HG03342 (cell line): ENCODE measurements at regions not wholly inside any gene's neighbourhood (a gene's known extent, or its start where the extent isn't known, plus 50 kb on each side); places are given as distances from the start of the nearest gene placed in this dataset.
"Not testable (repeated sequence)": the region's sequence is repeated elsewhere in the genome, so short reads cannot be mapped to it uniquely, and the experiment has no call there.

ENCODE experiments used
- ATAC-seq: cut with Tn5 transposase; IDR thresholded peaks from one replicate; pipeline ENCODE4 v1.9.1; 2021; ENCODE audit warnings: mild to moderate bottlenecking, moderate library complexity; ENCODE audit not compliant: unreplicated experiment

DNA sequence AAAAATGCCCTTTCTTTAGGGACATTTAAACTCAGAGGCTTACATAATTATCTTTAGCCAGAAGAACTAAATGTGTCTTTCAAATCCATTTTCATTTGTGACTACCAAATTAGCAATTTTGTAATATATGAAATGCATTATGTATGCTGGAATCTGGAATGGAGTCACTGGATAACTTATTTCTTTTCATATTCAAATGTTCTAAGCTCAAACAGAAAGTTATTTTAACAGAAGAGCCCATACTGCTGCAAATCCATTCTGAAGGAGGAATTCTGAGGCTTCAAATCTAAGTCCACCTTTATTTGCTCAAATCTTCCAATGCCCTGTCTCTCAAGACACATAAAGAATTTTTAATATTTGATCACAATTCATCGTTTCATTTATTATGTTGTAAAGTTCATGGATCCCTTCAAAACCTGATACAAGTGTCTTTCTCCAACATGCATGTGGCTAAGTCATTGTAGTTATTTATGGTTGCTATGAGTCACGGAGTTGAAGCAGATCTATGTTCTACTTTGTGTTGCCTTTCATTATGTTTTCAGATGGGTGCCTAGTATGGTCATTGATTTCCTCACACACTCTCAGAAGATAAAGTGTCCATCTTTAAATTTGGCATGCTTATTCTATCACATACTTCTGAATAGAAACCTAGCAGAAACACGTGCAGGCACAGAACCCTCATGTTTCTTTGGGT lies 214.8 kb upstream of the GCFC2 start:
- no peak for ATAC-seq

DNA sequence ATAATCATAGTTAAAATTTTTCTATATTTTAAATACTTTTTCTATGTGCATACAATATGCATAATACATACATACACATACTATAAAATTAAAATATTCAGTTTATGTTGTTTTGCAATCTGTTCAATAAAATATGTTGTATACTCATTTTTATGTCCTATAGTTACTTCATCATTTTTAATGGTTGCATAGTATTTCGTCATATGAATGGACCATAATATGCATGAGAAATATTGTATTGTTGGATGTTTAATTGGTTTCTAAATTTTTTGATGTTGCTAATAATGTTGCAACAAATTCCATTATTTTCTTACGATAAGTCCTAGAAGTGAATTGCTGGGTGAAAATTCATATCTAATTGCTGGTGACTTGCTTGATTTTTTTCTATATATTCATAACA lies 211.5 kb upstream of the GCFC2 start:
- ATAC-seq = no peak

DNA sequence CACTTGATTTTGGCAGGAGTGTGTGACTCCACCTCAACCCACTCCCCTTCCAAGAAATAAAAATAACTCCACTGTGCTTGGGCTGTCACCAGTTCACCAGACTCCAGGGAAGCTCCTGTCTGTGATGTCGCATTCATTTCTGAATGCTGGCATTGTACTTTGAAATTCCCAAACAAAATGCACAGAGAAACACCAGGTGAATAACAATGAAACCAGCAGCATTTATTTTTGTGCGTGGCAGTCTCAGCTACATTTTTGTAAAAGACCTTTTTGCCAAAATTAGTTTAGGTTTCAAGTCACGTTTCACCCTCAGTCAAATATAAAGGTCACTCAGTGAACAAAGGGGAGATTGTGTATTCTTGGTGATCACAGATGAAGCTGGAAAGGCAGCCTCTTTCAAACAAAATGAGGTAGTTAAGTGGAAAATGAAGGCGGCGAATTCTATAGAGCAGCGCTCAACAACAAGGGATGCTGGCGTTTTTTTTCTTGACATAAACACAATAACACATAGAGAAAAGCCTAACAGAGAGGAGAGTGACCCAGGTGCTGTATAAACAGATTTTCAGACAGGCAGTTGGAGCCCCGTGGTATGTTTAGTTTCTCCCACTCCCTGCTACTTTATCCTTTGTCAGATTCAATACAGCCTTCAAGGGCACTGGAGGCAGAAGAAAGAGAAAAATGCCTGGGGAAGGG lies 210.3 kb upstream of the GCFC2 start:
- no peak for ATAC-seq

DNA sequence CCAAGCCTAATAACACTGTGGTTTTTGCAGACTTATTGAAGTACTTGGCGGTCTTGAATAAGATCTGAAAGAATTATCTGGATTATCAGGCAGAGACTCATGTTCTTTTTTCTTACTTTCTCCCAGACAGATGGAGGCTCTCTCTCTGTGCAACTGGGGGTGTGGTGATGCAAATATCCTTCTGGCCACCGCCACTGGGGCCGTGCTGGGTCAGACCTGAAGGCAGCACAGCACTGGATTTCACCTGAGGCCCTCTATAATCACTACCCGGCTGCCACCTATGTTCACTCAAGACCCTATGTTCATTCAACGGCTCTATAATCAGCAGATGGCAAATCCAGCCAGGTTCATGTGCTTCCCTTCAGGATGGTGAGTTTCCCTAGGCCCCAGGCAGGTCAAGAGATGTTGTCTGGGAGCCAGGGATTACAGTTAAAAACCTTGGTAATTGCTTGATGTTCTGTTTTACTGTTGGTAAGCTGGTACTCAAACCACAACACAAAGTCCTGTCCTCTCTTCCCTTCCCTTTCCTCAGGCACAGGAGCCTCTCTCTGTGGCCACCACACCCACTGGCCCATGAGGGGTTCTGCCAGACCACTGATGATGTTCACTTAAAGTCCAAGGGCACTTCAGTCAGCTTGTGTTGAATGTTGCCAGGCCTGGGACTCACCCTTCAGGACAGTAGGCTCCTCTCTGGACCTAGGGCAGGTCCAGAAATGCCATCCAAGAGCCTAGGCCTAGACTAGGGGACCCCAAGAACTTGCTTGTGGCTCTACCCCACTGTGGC lies 205.3 kb upstream of the GCFC2 start:
- no peak for ATAC-seq

DNA sequence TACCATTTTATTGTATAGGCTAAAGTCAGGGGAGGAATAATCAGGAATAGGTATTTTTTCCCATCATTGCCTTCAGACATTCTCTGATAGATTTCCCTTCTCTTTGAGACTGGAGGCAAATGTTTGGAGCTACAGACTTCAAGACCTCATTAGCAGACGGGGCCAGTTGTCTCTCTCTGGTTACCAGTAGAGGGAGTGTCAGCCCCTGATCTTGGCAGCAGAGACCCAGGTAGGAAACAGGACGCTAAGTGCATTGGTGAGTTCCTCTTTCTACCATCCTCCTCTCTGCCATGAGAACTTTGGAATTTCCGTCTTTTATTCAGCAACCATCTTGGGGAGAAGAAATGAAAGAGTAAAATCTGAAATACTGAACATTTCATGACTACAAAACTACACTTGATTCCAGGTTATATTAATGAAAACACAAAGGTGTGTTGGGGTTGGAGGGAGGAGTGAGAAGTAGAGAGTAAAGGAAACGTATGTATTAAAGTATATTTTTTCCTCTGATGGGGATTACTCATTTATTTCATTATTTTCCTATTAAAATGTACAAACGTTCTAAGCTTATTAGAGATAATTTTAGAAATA lies 186.2 kb upstream of the GCFC2 start:
- ATAC-seq = peak; percentile 77

DNA sequence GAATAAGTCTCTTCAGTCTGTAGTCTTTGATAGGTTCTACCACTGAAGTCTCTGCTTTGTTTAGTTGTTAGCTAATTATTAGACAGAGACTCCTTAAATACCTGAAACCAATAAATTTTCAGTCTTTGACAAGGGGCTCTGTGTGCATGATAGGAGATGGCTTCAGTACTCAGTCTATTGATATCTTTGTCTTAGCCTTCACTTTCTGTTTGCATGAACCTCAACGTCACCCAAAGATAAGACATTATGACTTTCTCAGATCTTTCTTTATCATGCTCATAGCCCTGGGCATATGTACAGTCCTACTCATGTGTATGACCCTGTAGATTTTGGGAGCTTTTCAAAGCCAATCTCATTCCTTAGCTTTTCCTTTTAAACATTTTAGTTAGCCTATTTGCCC lies 183.5 kb upstream of the GCFC2 start:
- peak; percentile 89 for ATAC-seq

DNA sequence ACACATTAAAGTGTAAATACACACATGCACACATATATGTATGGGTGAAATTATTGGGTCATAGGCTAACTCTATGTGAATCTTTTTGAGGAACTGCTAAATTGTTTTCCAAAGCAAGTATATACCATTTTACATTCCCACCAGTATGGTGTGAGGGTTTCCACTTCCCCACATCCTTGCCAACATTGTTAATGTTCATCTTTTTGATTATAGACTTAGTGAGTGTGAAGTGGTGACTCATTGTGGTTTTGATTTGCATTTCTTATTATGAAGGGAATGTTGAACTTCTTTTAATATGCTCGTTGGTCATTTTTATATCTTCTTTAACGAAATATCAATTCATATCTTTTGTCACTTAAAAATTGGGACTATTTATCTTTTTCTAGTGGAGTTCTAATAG lies 181.8 kb upstream of the GCFC2 start:
- ATAC-seq = peak; percentile 26

DNA sequence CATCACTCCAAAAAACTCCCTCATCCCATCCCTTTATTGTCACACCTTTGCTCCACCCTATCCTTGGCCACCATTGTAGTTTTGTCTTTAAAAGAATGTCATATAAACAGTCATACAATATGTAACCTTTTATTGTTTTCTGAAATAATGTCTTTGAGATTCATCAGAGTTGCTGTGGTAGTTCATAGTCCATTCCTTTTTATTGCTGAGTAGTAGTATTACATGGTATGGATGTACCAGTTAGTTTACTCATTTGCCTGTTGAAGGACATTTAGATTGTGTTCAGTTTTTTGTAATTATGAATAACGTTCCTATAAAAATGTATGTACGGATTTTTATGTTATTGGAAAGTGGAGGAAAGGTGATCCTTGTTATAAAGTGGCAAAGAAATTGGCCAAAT lies 171.8 kb upstream of the GCFC2 start:
- ATAC-seq = no peak

DNA sequence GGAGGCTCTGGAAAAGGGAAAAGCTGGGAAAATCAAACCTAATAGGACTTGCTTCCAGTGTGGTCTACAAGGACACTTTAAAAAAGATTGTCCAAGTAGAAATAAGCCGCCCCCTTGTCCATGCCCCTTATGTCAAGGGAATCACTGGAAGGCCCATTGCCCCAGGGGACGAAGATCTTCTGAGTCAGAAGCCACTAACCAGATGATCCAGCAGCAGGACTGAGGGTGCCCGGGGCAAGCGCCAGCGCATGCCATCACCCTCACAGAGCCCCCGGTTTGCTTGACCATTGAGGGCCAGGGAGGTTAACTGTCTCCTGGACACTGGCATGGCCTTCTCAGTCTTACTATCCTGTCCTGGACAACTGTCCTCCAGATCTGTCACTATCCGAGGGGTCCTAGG lies 164.9 kb upstream of the GCFC2 start:
- ATAC-seq = not testable (repeated sequence)

DNA sequence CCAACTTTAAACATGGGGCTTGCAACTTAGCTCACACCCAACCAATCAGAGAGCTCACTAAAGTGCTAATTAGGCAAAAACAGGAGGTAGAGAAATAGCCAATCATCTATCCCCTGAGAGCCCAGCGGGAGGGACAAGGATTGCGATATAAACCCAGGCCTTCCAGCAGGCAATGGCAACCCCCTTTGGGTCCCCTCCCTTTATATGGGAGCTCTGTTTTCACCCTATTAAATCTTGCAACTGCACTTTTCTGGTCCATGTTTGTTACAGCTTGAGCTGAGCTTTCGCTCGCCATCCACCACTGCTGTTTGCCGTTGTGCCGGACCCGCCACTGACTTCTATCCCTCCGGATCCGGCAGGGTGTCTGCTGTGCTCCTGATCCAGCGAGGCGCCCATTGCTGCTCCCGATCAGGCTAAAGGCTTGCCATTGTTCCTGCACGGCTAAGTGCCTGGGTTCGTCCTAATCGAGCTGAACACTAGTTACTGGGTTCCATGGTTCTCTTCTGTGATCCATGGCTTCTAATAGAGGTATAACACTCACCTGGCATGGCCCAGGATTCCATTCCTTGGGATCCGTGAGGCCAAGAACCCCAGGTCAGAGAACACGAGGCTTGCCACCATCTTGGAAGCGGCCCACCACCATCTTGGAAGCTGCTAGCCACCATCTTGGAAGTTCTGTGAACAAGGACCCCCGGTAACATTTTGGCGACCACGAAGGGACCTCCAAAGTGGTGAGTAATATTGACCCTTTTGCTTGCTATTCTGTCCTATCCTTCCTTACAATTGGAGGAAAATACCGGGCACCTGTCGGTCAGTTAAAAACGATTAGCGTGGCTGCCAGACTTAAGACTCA lies 161.3 kb upstream of the GCFC2 start:
- not testable (repeated sequence) for ATAC-seq

DNA sequence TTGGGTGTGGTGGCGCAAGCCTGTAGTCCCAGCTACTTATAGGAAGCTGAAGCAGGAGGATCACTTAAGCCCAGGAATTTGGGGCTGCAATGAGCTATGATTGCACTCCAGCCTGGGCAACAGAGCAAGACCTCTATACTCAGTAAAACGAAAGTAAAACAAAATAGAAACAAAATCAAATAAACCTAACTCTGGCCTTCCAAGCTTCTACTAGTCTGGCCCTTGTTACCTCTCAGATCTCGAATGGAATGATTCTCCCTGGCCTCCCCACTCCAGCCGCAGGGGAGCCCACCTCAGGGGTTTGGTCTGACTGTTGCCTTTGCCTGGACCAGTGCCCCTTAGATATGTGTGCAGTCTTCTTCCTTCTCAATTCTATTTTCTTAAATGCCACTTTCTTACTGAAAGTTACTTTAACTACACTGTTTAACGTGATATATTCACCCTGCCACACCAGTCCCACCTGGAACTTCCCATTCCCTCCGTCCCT lies 160.0 kb upstream of the GCFC2 start:
- ATAC-seq = peak; percentile 59

DNA sequence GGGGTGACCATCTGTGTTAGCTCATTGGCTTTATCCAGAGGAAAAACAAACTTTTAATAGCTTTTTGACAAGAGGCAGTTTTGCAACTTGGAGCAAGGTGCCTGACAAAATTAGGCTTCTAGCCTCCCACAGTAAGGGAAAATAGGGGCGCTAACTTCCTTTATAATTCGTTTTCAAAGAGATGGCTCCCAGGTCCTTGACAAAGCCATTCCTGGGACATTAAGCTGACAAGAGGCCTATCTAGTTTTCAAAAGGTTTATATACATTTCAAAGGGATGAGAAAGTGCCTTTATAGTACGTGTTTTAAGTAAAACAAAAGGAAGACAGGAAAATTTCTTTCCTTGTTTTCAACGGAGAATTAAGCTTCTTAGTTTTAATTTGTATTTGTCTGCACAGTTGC lies 159.4 kb upstream of the GCFC2 start:
- no peak for ATAC-seq

DNA sequence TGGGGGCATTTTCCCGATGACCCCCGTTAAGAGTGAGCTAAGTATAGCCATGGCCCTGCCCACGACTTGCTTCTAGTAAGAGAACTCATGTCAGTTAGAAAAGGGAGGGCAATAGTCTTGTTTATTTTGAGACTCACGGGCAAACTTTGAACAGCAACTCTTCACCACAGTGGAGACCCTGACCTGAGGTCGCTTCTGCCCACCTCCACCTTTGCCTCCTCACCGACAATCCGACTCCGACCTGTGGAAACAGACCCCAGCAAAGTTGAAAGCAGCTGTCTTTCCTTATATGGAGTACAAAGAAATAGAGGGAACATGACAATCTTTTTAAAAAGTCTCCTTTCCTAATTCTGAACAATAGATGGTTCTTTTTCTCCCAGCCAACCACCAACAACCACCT lies 155.0 kb upstream of the GCFC2 start:
- ATAC-seq = no peak

DNA sequence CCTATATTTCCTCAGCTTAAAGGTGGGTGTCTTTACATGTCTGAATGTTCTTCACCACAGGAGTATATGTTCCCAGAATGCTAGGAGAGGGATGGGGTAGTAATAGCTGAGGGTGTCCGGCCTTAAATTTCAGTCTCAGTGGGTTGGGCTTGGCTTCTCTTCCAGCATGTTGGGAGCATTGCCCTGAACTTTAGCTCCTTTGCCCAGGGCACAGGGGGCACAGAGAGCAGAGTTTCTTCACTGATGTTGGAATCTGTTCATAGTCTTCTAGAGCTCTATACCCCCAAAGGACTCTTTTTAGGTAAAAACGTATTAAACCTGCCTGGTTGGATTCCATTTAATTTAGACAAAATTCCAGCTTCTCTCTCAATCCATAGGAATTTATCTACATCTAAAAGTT lies 154.4 kb upstream of the GCFC2 start:
- ATAC-seq = no peak

DNA sequence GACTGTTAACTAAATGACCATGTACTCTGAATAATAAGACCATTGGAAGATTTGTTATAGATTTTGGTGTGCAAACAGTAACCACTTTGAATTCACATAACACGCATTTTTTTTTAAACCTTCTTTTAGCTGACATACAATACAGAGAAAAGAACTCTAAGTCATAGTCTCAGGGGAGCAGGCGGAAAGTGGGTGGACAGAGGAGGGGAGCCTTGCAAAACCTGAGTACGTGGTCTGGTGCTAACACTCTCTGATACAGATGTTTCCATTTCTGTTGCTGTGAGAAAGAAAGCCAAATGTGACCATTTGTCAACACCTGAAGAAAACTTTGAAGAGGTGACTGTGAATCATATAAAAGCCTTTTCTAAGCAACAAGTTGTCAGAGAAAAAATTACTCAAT lies 151.8 kb upstream of the GCFC2 start:
- ATAC-seq = no peak

DNA sequence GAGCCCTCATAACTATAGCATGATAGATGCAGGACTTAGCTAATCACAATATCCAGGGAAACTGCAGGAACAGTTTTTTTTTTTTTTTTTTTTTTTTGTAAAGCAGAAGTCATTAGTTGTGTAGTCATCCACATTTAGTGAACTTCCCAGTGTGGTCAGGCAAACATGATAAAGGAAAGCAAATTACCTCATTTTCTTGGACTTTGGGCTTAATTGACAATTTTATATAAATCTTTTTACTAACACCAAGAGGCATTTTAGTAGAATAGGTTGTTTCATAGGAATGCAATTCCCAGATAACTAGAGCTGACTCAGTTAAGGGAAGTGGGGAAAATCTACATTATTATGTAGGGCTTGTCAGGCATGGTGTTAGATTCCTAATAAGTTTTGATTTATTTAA lies 142.7 kb upstream of the GCFC2 start:
- ATAC-seq = no peak

DNA sequence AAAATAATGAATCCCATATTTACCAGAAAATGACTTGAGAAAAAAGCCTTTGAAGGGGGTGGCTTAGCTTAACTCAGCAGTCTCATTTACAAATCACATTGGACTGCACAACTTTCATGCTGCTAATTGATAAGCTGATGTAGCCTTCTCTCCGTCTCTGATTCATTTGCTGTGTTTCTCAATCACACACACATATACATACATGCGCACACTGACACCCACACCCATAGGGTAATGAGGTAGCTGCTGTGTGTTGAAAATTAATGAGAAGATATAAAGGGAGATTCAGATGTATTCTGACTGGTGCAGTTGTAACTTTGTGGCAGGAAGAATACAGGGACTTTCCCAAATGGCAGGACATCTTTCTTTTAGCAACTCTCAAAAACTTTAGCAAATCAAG lies 141.9 kb upstream of the GCFC2 start:
- no peak for ATAC-seq

DNA sequence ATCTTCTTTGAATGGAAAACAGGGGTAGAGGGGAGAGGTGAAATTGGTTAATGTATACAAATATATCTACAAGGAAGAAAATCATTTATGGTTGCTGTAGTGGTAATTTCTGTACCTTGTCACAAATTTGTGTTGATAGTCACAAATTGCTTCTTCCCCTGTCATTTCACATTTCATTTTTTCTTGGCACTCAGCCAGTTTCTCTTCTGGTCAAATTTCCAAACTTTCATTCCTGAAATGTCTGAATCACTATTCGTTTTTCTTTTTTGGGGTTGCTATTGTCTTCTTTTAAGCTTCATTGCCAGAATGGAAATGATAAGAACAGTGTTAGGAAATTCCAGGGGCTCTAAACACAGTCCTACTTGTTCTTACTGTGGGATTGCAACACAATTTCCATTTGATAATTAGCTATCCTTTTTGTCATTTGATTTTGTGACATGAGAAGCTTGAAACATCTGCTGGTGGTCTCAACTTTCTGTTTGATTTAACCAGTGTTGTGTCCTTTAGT lies 136.0 kb upstream of the GCFC2 start:
- no peak for ATAC-seq

DNA sequence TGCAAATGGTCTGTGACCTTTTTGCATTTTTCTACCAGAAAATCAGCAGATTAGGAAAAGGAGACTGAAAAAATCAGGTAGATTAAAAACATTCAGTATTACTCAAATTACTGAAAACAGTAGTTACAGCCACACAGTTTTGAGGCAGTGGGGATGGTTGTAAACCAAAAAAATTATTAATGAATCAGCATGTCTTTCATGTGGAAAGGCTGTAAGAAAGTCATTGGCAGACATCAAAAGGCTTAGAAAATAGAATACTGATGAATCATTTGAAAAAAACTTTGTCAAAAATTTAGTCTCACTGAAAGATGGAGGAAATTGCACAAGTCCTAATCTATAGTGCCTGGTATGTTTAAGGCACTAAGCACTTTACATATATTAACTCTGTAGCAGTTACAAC lies 133.9 kb upstream of the GCFC2 start:
- ATAC-seq = no peak

DNA sequence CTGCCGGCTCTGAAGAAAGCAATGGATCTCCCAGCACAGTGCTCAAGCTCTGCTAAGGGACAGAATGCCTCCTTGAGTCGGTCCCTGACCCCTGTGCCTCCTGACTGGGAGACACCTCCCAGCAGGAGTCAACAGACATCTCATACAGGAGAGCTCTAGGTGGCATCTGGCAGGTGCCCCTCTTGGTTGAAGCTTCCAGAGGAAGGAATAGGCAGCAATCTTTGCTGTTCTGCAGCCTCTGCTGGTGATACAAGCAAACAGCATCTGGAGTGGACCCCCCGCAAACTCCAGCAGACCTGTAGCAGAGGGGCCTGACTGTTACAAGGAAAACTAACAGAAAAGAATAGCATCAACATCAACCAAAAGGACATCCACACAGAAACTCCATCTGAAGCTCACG lies 123.9 kb upstream of the GCFC2 start:
- ATAC-seq = not testable (repeated sequence)
